ENCODE measurements at regions not wholly inside any gene's neighbourhood (a gene's known extent, or its start where the extent isn't known, plus 50 kb on each side); places are given as distances from the start of the nearest gene placed in this dataset.

DNA sequence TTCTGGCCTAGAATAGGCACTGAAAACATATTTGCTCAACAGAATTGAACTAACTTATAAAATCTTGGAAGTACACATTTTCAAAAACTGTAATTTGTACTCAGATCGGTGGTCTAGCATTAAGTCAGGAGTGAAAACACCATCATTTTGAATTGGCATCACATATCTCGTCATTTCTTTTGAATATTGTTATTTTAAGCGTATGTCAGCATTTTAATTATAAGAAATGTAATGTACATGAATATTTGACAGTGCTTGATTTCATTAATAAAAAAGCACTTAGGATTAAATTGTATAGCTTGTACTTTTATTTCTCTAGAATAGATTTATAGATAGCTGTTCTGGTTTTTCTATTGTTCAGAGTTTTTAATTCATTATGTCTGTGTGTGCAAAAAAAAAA lies 892.2 kb downstream of the BCL11B start:
- Histone ChIP-seq H3K27ac (ENCODE audit: low read depth in 2 of 2, low read length in 1 of 2) (no peak overlapping the region), H3K4me1 (ENCODE audit: control insufficient read depth in 1 of 2, insufficient read depth in 2 of 2, low read depth in 1 of 2, low read length in 1 of 2) (no peaks in the 10 kb centered on the region), H3K4me3 (ENCODE audit: low read depth in 2 of 2, low read length in 1 of 2) (no peak overlapping the region), H3K9me3 (no peaks in the 10 kb centered on the region), H3K9me2 (no peaks in the 10 kb centered on the region), H3K79me2 (ENCODE audit: insufficient read depth) (no peaks in the 10 kb centered on the region), H3K36me3 (replicated peaks in 1 of 2; ENCODE audit: control insufficient read depth in 1 of 2, insufficient read depth in 2 of 2, low read length in 1 of 2) (no peaks in the 10 kb centered on the region), H2AFZ (ENCODE audit: low read depth) (no peak overlapping the region), H3K4me2 (no peak overlapping the region), H4K20me1 (ENCODE audit: insufficient read depth) (no peaks in the 10 kb centered on the region), H3K27me3 (ENCODE audit: insufficient read depth) (no peaks in the 10 kb centered on the region), H3F3A (replicated peaks; ENCODE audit: insufficient read depth) (no peaks in the 10 kb centered on the region), H3K9ac (no peak overlapping the region)
- ChIA-PET POLR2A (no interaction called here), CTCF (no interaction called here)
- no peak for TF ChIP-seq RXRA (IDR thresholded peaks at IDR 0.05; ENCODE audit: borderline replicate concordance, low read depth)
- WGBS (ENCODE audit: low lambda C conversion rate), result under 1% methylated on average over 3 of the region's 3 CpGs
- DNase-seq, result no peak

GRCh38 chr14:98382662-98383061 lies 889.3 kb downstream of the BCL11B start:
- Histone ChIP-seq H3K4me1 (ENCODE audit: control insufficient read depth in 1 of 2, insufficient read depth in 2 of 2, low read depth in 1 of 2, low read length in 1 of 2) (no peaks in the 10 kb centered on the region), H3K4me2 (no peak overlapping the region), H2AFZ (ENCODE audit: low read depth) (no peak overlapping the region), H3K27ac (ENCODE audit: low read depth in 2 of 2, low read length in 1 of 2) (no peak overlapping the region), H3K9ac (no peak overlapping the region), H3K27me3 (ENCODE audit: insufficient read depth) (no peaks in the 10 kb centered on the region), H3K4me3 (ENCODE audit: low read depth in 2 of 2, low read length in 1 of 2) (no peak overlapping the region), H3K79me2 (ENCODE audit: insufficient read depth) (no peaks in the 10 kb centered on the region), H3F3A (replicated peaks; ENCODE audit: insufficient read depth) (no peaks in the 10 kb centered on the region), H3K9me2 (no peaks in the 10 kb centered on the region), H3K36me3 (replicated peaks in 1 of 2; ENCODE audit: control insufficient read depth in 1 of 2, insufficient read depth in 2 of 2, low read length in 1 of 2) (no peaks in the 10 kb centered on the region), H3K9me3 (no peaks in the 10 kb centered on the region), H4K20me1 (ENCODE audit: insufficient read depth) (no peaks in the 10 kb centered on the region)
- ChIA-PET CTCF (no interaction called here), POLR2A (no interaction called here)
- DNase-seq, result no peak
- no peak for TF ChIP-seq EP300 (IDR thresholded peaks at IDR 0.05; ENCODE audit: borderline replicate concordance in 1 of 2, low read depth in 1 of 2, low read length in 1 of 2)
- TF ChIP-seq POLR2AphosphoS5 (IDR thresholded peaks at IDR 0.05; ENCODE audit: low read depth, low read length), result no peak
- no peak for TF ChIP-seq FOSL2 (IDR thresholded peaks at IDR 0.05; ENCODE audit: borderline replicate concordance, low read depth)
- TF ChIP-seq RAD21 (IDR thresholded peaks at IDR 0.05; ENCODE audit: low read length), result no peak
- no peak for TF ChIP-seq YY1 (IDR thresholded peaks at IDR 0.05; ENCODE audit: low read depth)
- no peak for TF ChIP-seq NRF1 (IDR thresholded peaks at IDR 0.05; ENCODE audit: low read depth, low read length)
- TF ChIP-seq REST (IDR thresholded peaks at IDR 0.05; ENCODE audit: low read depth, low read length), result no peak
- no peak for TF ChIP-seq RCOR1 (IDR thresholded peaks at IDR 0.05; ENCODE audit: low read length)
- no peak for TF ChIP-seq IRF3 (IDR thresholded peaks at IDR 0.05; ENCODE audit: low read depth, low read length)
- 3% methylated on average over 4 of the region's 4 CpGs for WGBS (ENCODE audit: low lambda C conversion rate)

Measured in SK-N-SH (cell line).